ENCODE measurements at regions not wholly inside any gene's neighbourhood (a gene's known extent, or its start where the extent isn't known, plus 50 kb on each side); places are given as distances from the start of the nearest gene placed in this dataset.

- Mint-ChIP-seq H3K27me3 (ENCODE audit: low read depth) (peaks cover 11% of the 10 kb centered on the region), H3K9me3 (peaks cover 69 to 76% of the 10 kb centered on the region in 2 experiments), H3K4me3 (no peak overlapping the region), H3K4me1 (no peaks in the 10 kb centered on the region; a peak in 1 of 4 replicates), H3K36me3 (ENCODE audit: insufficient read depth in 1 of 3, low read depth in 3 of 3) (peaks cover 3 to 8% (median 4%) of the 10 kb centered on the region in 3 experiments; a peak in 3 of 7 replicates), H3K27ac (no peak overlapping the region)
- H3K27ac ChIP-seq (ENCODE audit: insufficient read length, low read depth, low read length) = no peak overlapping the region
- WGBS (ENCODE audit: extremely low coverage, insufficient read length, low lambda C conversion rate) = no CpG with 5 or more reads among the region's 4 CpGs
- H3K14ac ChIP-seq (ENCODE audit: insufficient read depth, low read length) = no peak overlapping the region
- no peak overlapping the region for H2BK12ac ChIP-seq (ENCODE audit: insufficient read length, low read depth, low read length)
- TF ChIP-seq CTCF (conservative IDR thresholded peaks at IDR 0.05) = no peak
- no peak overlapping the region for H4K91ac ChIP-seq (ENCODE audit: insufficient read length, low read depth, low read length)
- H3K27me3 ChIP-seq (ENCODE audit: insufficient read depth, low read length) = no peaks in the 10 kb centered on the region
- H3K23ac ChIP-seq (ENCODE audit: insufficient read length, low read depth, low read length) = no peak overlapping the region
- H3K79me1 ChIP-seq (ENCODE audit: insufficient read depth, low read depth, low read length, poor library complexity, severe bottlenecking) = no peaks in the 10 kb centered on the region
- H2BK5ac ChIP-seq (ENCODE audit: insufficient read length, low read length) = no peak overlapping the region
- no peak overlapping the region for H3T11ph ChIP-seq (ENCODE audit: low read length)
- H3K18ac ChIP-seq (ENCODE audit: insufficient read length, low read depth, low read length) = no peak overlapping the region
- no peak for DNase-seq
- H2BK120ac ChIP-seq (ENCODE audit: low read depth, low read length, poor library complexity, severe bottlenecking) = no peak overlapping the region
- H3K79me2 ChIP-seq (ENCODE audit: insufficient read depth, low read length) = no peaks in the 10 kb centered on the region
- no peaks in the 10 kb centered on the region for H3K4me1 ChIP-seq (ENCODE audit: insufficient read depth, low read length)
- H3K56ac ChIP-seq (ENCODE audit: insufficient read length, low read depth, low read length) = no peak overlapping the region
- H4K20me1 ChIP-seq (ENCODE audit: control insufficient read depth, insufficient read depth, insufficient read length) = no peaks in the 10 kb centered on the region
- no peaks in the 10 kb centered on the region for H3K23me2 ChIP-seq (ENCODE audit: insufficient read length, low read depth, low read length, poor library complexity, severe bottlenecking)
- no peak overlapping the region for H4K5ac ChIP-seq (ENCODE audit: insufficient read length, low read depth, low read length)
- H3K4ac ChIP-seq (ENCODE audit: low read depth, low read length) = no peak overlapping the region
- no peak overlapping the region for H3K4me2 ChIP-seq (ENCODE audit: insufficient read depth, insufficient read length, low read length)
- H4K8ac ChIP-seq (replicated peaks; ENCODE audit: insufficient read length, low read depth, low read length) = no peak overlapping the region
- no peak overlapping the region for H2AK5ac ChIP-seq (ENCODE audit: insufficient read length, low read length)
- H2AFZ ChIP-seq (ENCODE audit: low read length) = no peak overlapping the region
- H2BK20ac ChIP-seq (ENCODE audit: low read depth, low read length, poor library complexity, severe bottlenecking) = no peak overlapping the region
- no peaks in the 10 kb centered on the region for H3K9me3 ChIP-seq (ENCODE audit: control insufficient read depth, low read depth, low read length)
- H3K9ac ChIP-seq (ENCODE audit: extremely low read depth, insufficient read length, low read length) = no peak overlapping the region
- H2BK15ac ChIP-seq (ENCODE audit: low read depth, low read length) = no peak overlapping the region
Observed at GRCh38 chrX:39214387-39215126, 413.3 kb downstream of the MID1IP1 start.

All from H9 (cell line).